Progenitor cell of endocrine pancreas (in vitro differentiated cells): ENCODE measurements at regions not wholly inside any gene's neighbourhood (a gene's known extent, or its start where the extent isn't known, plus 50 kb on each side); places are given as distances from the start of the nearest gene placed in this dataset.
"Not testable (repeated sequence)": the region's sequence is repeated elsewhere in the genome, so short reads cannot be mapped to it uniquely, and the experiment has no call there.

Experiments
- DNase-seq: peaks from one replicate; pipeline ENCODE4 v3.0.0; 2021; ENCODE audit warnings: low spot score; ENCODE audit not compliant: unreplicated experiment
- H3K27ac Mint-ChIP-seq: 2 replicates; pipeline ENCODE4 v1.8.0; 2021; ENCODE audit warnings: mild to moderate bottlenecking, moderate library complexity, mixed read lengths
- H3K27me3 Mint-ChIP-seq: 2 replicates; pipeline ENCODE4 v1.8.0; 2021; ENCODE audit warnings: mixed read lengths
- H3K36me3 Mint-ChIP-seq: 2 replicates; pipeline ENCODE4 v1.8.0; 2022; ENCODE audit warnings: mixed read lengths; ENCODE audit not compliant: insufficient read depth
- H3K4me1 Mint-ChIP-seq: 2 replicates; pipeline ENCODE4 v1.8.0; 2021; ENCODE audit warnings: low read depth, mixed read lengths
- H3K4me3 Mint-ChIP-seq: 2 replicates; pipeline ENCODE4 v1.8.0; 2021; ENCODE audit warnings: low read depth, mild to moderate bottlenecking, moderate library complexity, mixed read lengths
- H3K9me3 Mint-ChIP-seq: 2 replicates; pipeline ENCODE4 v1.8.0; 2021; ENCODE audit warnings: low read depth, mixed read lengths
- CTCF ChIP-seq: fragments of 200-600 bp; sonication (generic); IDR thresholded peaks from one replicate; pipeline ENCODE4 v1.5.0; 2021; ENCODE audit warnings: antibody characterized with exemption, mild to moderate bottlenecking; ENCODE audit not compliant: unreplicated experiment

GRCh38 chr13:87810391-87810801, 139.2 kb downstream of the SLITRK5 start:
- H3K4me3 Mint-ChIP-seq: peak overlapping the region; percentile 66
- H3K27me3 Mint-ChIP-seq: peaks cover 10% of the 10 kb centered on the region

GRCh38 chr13:87810920-87811344, 139.8 kb downstream of the SLITRK5 start:
- Mint-ChIP-seq H3K9me3 (no peaks in the 10 kb centered on the region), H3K4me3 (no peak overlapping the region), H3K27me3 (peaks cover 10% of the 10 kb centered on the region), H3K27ac (no peak overlapping the region), H3K36me3 (no peaks in the 10 kb centered on the region), H3K4me1 (peaks cover 11% of the 10 kb centered on the region)
- no peak for TF ChIP-seq CTCF
- no peak for DNase-seq

More at GRCh38 chr13:87810391-87810801, 139.2 kb downstream of the SLITRK5 start:
- Mint-ChIP-seq H3K9me3 (no peaks in the 10 kb centered on the region), H3K36me3 (no peaks in the 10 kb centered on the region), H3K27ac (no peak overlapping the region), H3K4me1 (peaks cover 8% of the 10 kb centered on the region)
- no peak for DNase-seq
- peak; percentile 30 for TF ChIP-seq CTCF

- TF ChIP-seq CTCF: no peak
- Mint-ChIP-seq H3K27ac (no peak overlapping the region), H3K4me3 (no peak overlapping the region), H3K36me3 (no peaks in the 10 kb centered on the region), H3K9me3 (no peaks in the 10 kb centered on the region), H3K4me1 (peaks cover 11% of the 10 kb centered on the region), H3K27me3 (no peaks in the 10 kb centered on the region)
- no peak for DNase-seq
Observed at GRCh38 chr13:87814403-87814802, 143.2 kb downstream of the SLITRK5 start.

GRCh38 chr13:87820241-87820640, 149.1 kb downstream of the SLITRK5 start:
- DNase-seq: no peak
- Mint-ChIP-seq H3K27me3 (no peaks in the 10 kb centered on the region), H3K9me3 (no peaks in the 10 kb centered on the region), H3K27ac (no peak overlapping the region), H3K4me1 (peaks cover 4% of the 10 kb centered on the region), H3K36me3 (no peaks in the 10 kb centered on the region), H3K4me3 (no peak overlapping the region)
- TF ChIP-seq CTCF: no peak

- H3K4me1 Mint-ChIP-seq: no peaks in the 10 kb centered on the region
- H3K36me3 Mint-ChIP-seq: no peaks in the 10 kb centered on the region
- no peak overlapping the region for H3K27ac Mint-ChIP-seq
- no peaks in the 10 kb centered on the region for H3K27me3 Mint-ChIP-seq
- DNase-seq: no peak
- no peak overlapping the region for H3K4me3 Mint-ChIP-seq
- TF ChIP-seq CTCF: no peak
- H3K9me3 Mint-ChIP-seq: no peaks in the 10 kb centered on the region
Observed at GRCh38 chr13:87821512-87821911, 150.3 kb downstream of the SLITRK5 start.

- H3K4me1 Mint-ChIP-seq, H3K27ac Mint-ChIP-seq, H3K4me3 Mint-ChIP-seq, H3K36me3 Mint-ChIP-seq, DNase-seq, H3K9me3 Mint-ChIP-seq, H3K27me3 Mint-ChIP-seq: not testable (repeated sequence)
Observed at GRCh38 chr13:87826301-87826700, 155.1 kb downstream of the SLITRK5 start.
